ENCODE measurements at regions not wholly inside any gene's neighbourhood (a gene's known extent, or its start where the extent isn't known, plus 50 kb on each side); places are given as distances from the start of the nearest gene placed in this dataset.

DNA sequence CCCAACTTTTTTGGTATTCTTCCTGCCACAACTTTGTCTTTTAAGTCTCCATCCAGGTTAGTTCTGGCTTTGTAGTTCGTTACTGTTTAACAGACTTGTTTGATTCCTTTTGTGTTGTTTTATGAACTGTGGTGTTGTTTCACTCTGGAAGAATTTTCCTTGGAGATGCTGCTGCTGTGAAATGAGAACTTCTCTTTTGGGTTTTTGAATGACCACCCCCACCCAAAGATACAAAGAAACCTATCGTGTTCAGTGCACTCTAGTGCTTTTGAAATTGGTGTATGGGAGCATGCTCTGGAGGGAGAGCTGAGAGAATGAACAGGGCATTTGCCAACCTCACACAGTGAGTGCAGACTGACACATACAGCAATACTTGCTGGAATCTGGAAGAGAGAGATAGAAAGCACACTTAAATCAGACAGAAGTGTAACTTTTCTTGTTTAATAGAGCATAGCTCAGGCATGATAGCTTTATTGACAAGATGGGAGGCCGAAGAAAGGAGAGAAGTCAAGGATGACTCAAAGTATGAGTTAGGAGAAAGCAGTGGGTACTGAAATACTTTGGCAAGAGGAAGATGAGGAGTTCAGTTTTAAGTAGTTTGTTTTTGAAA lies 293.1 kb downstream of the SOX4 start:
- H3K4ac ChIP-seq (ENCODE audit: low read depth, low read length), result no peak overlapping the region
- H2BK15ac ChIP-seq (replicated peaks; ENCODE audit: low read depth), result no peak overlapping the region
- H2AK5ac ChIP-seq (ENCODE audit: low read length), result no peak overlapping the region
- H3K36me3 ChIP-seq (ENCODE audit: control insufficient read depth, insufficient read depth, low read length), result no peaks in the 10 kb centered on the region
- H2BK120ac ChIP-seq (ENCODE audit: low read depth, low read length), result no peak overlapping the region
- H3K4me3 ChIP-seq (ENCODE audit: low read length), result no peak overlapping the region
- H3K56ac ChIP-seq (ENCODE audit: low read length), result no peak overlapping the region
- H3K27me3 ChIP-seq (ENCODE audit: insufficient read depth, low read length, poor library complexity), result no peaks in the 10 kb centered on the region
- peaks cover 8% of the 10 kb centered on the region for H3K79me2 ChIP-seq (ENCODE audit: control insufficient read depth, insufficient read depth, low read length)
- no peak overlapping the region for H2BK5ac ChIP-seq (ENCODE audit: low read length)
- no peak overlapping the region for H3K27ac ChIP-seq (ENCODE audit: low read depth, low read length)
- no peak overlapping the region for H3K18ac ChIP-seq (ENCODE audit: low read length)
- H3K4me1 ChIP-seq (ENCODE audit: control insufficient read depth, low read depth, low read length), result peaks cover 5% of the 10 kb centered on the region
- no peak overlapping the region for H4K5ac ChIP-seq (ENCODE audit: low read length)
- DNase-seq, result no peak
- no peak overlapping the region for H3K4me2 ChIP-seq (ENCODE audit: low read length)
- peaks cover 20% of the 10 kb centered on the region for H3K79me1 ChIP-seq (ENCODE audit: low read length)
- no CpG with 5 or more reads among the region's 3 CpGs for WGBS (ENCODE audit: extremely low coverage, insufficient coverage, low lambda C conversion rate)
- no peak overlapping the region for H4K8ac ChIP-seq (ENCODE audit: low read depth, low read length)
- H3K9ac ChIP-seq (ENCODE audit: low read length), result no peak overlapping the region
- H3K23ac ChIP-seq (ENCODE audit: low read length), result no peak overlapping the region

DNA sequence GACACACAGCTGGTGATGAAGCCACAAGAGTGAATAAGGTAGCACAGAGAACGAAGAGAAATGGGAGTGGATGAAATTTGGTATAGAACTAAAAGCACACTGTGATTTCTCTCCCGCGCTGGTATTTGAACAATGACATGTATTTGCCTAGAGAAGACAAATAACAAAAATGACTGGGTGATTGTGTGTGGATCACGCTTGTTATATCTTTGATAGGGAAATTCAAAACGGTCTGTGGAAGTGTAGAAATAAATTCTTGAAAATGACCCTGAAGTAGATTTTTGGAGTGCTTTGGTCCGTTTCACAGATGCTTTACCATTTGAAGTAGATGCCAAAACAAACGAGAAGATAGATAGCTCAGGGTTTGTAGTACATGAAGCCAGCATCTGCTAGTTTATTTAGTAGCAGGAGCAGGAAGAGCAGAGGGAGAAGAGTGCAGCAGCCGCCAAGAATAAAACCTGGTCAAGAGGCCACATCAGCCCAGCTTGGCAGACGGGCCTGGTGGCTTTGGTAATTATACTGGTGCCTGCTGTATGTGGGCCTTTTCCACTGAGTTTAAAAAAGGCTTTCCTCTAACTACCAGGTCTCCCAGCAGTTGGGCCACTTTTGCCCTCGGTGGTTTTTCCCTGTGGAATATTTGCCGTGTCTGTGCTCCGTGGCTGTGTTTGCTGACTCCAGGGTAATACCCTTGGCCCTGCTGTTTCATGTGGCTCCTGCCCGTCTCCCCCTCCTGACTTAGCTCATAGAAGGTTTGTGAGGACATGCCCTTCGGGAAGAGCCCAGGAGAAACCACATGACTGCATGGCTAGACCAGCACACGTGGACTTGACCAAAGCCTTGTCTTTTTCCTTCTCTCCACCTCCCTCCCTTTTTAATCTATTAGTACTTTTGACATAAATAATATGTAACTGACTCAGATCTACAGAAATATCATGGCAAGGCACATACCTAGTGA lies 294.0 kb downstream of the SOX4 start:
- Histone ChIP-seq H3K27ac (ENCODE audit: low read depth, low read length) (no peak overlapping the region), H2BK5ac (ENCODE audit: low read length) (no peak overlapping the region), H2AK5ac (ENCODE audit: low read length) (no peak overlapping the region), H3K36me3 (ENCODE audit: control insufficient read depth, insufficient read depth, low read length) (no peaks in the 10 kb centered on the region), H3K56ac (ENCODE audit: low read length) (no peak overlapping the region), H3K79me2 (ENCODE audit: control insufficient read depth, insufficient read depth, low read length) (peaks cover 8% of the 10 kb centered on the region), H3K4me1 (ENCODE audit: control insufficient read depth, low read depth, low read length) (peaks cover 5% of the 10 kb centered on the region), H3K23ac (ENCODE audit: low read length) (no peak overlapping the region), H3K4me2 (ENCODE audit: low read length) (no peak overlapping the region), H4K8ac (ENCODE audit: low read depth, low read length) (no peak overlapping the region), H2BK15ac (replicated peaks; ENCODE audit: low read depth) (no peak overlapping the region), H3K79me1 (ENCODE audit: low read length) (peaks cover 20% of the 10 kb centered on the region), H3K4ac (ENCODE audit: low read depth, low read length) (no peak overlapping the region), H3K4me3 (ENCODE audit: low read length) (no peak overlapping the region), H3K9ac (ENCODE audit: low read length) (no peak overlapping the region), H2BK120ac (ENCODE audit: low read depth, low read length) (no peak overlapping the region), H4K5ac (ENCODE audit: low read length) (no peak overlapping the region), H3K18ac (ENCODE audit: low read length) (no peak overlapping the region), H3K27me3 (ENCODE audit: insufficient read depth, low read length, poor library complexity) (no peaks in the 10 kb centered on the region)
- no peak for DNase-seq
- WGBS (ENCODE audit: extremely low coverage, insufficient coverage, low lambda C conversion rate), result no CpG with 5 or more reads among the region's 15 CpGs

DNA sequence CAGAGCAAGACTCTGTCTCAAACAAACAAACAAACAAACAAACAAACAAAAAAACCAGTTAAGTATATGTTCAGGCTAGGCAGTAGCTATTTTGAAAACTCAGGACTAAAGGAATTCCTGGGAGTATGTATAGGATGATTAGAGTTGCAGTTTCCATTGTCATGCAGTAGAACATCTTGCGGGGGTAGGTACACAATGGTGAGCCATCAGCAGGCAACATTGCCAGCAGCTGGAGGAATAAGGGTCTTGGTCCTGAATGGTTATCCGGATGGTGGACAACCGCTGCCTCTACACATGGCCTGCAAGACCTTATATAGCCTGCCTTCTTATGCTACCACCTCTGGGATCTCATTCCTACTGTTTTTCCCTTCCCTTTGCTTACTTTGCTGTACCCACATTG lies 297.5 kb downstream of the SOX4 start:
- no peak overlapping the region for H2AK5ac ChIP-seq (ENCODE audit: low read length)
- no peak for DNase-seq
- H3K4me2 ChIP-seq (ENCODE audit: low read length), result no peak overlapping the region
- H4K5ac ChIP-seq (ENCODE audit: low read length), result no peak overlapping the region
- peaks cover 10% of the 10 kb centered on the region for H3K79me1 ChIP-seq (ENCODE audit: low read length)
- no peak overlapping the region for H3K23ac ChIP-seq (ENCODE audit: low read length)
- H3K27me3 ChIP-seq (ENCODE audit: insufficient read depth, low read length, poor library complexity), result no peaks in the 10 kb centered on the region
- no peak overlapping the region for H3K4me3 ChIP-seq (ENCODE audit: low read length)
- no peak overlapping the region for H2BK5ac ChIP-seq (ENCODE audit: low read length)
- no peak overlapping the region for H3K27ac ChIP-seq (ENCODE audit: low read depth, low read length)
- H3K4ac ChIP-seq (ENCODE audit: low read depth, low read length), result no peak overlapping the region
- no peaks in the 10 kb centered on the region for H3K4me1 ChIP-seq (ENCODE audit: control insufficient read depth, low read depth, low read length)
- H3K56ac ChIP-seq (ENCODE audit: low read length), result peak overlapping the region; percentile 37
- no CpG with 5 or more reads among the region's 3 CpGs for WGBS (ENCODE audit: extremely low coverage, insufficient coverage, low lambda C conversion rate)
- no peaks in the 10 kb centered on the region for H3K36me3 ChIP-seq (ENCODE audit: control insufficient read depth, insufficient read depth, low read length)
- peaks cover 1% of the 10 kb centered on the region for H3K79me2 ChIP-seq (ENCODE audit: control insufficient read depth, insufficient read depth, low read length)
- H3K9ac ChIP-seq (ENCODE audit: low read length), result no peak overlapping the region
- H3K18ac ChIP-seq (ENCODE audit: low read length), result no peak overlapping the region
- no peak overlapping the region for H2BK15ac ChIP-seq (replicated peaks; ENCODE audit: low read depth)
- no peak overlapping the region for H4K8ac ChIP-seq (ENCODE audit: low read depth, low read length)
- no peak overlapping the region for H2BK120ac ChIP-seq (ENCODE audit: low read depth, low read length)

DNA sequence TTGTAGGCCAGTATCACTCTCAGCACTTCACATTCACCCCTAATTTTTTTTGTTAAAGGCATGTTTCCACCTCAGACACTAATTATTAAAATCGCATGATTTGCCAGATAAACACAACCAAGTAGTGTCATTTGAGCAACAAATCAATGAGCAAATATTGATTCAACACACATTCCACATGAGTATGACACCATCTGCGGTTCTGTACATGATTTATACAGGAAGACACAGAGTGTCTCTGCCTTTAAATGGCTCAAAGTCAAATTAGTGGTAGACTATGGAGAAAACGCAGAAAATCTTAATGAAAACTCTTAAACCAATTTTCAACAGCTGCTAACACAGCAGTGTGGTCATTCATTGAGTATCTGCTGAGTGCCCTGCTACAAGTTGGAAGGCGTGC lies 300.2 kb downstream of the SOX4 start:
- peaks cover 2% of the 10 kb centered on the region for H3K4me1 ChIP-seq (ENCODE audit: control insufficient read depth, low read depth, low read length)
- no peak overlapping the region for H3K4me3 ChIP-seq (ENCODE audit: low read length)
- H2BK5ac ChIP-seq (ENCODE audit: low read length), result no peak overlapping the region
- H3K4ac ChIP-seq (ENCODE audit: low read depth, low read length), result no peak overlapping the region
- H4K8ac ChIP-seq (ENCODE audit: low read depth, low read length), result no peak overlapping the region
- H2BK15ac ChIP-seq (replicated peaks; ENCODE audit: low read depth), result no peak overlapping the region
- H2AK5ac ChIP-seq (ENCODE audit: low read length), result no peak overlapping the region
- no peak for DNase-seq
- no peaks in the 10 kb centered on the region for H3K36me3 ChIP-seq (ENCODE audit: control insufficient read depth, insufficient read depth, low read length)
- no peak overlapping the region for H3K18ac ChIP-seq (ENCODE audit: low read length)
- peaks cover 4% of the 10 kb centered on the region for H3K79me1 ChIP-seq (ENCODE audit: low read length)
- no peaks in the 10 kb centered on the region for H3K27me3 ChIP-seq (ENCODE audit: insufficient read depth, low read length, poor library complexity)
- H3K27ac ChIP-seq (ENCODE audit: low read depth, low read length), result no peak overlapping the region
- no peak overlapping the region for H2BK120ac ChIP-seq (ENCODE audit: low read depth, low read length)
- no peak overlapping the region for H3K9ac ChIP-seq (ENCODE audit: low read length)
- no peak overlapping the region for H3K23ac ChIP-seq (ENCODE audit: low read length)
- H3K79me2 ChIP-seq (ENCODE audit: control insufficient read depth, insufficient read depth, low read length), result no peaks in the 10 kb centered on the region
- no peak overlapping the region for H4K5ac ChIP-seq (ENCODE audit: low read length)
- no CpG with 5 or more reads among the region's 4 CpGs for WGBS (ENCODE audit: extremely low coverage, insufficient coverage, low lambda C conversion rate)
- no peak overlapping the region for H3K4me2 ChIP-seq (ENCODE audit: low read length)
- H3K56ac ChIP-seq (ENCODE audit: low read length), result no peak overlapping the region

DNA sequence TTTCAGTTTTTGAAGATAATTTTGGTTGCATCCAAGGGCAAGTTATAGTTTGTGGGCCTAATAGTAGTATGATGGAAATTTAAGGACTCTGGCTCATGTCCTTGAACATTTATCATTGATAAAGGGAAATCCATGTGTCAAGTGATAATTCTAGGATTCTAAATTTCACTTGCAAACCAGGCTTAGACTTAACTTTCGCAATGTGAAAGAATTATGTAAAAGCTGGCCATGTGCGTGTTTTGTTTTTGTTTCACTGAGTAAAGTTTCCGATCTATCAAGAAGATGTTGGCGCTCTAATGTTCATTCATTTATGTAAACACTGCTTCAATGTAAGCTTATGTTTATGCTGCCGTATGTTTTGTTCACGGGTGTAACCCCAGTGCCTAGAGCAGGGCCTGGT lies 302.0 kb downstream of the SOX4 start:
- Histone ChIP-seq H3K36me3 (ENCODE audit: control insufficient read depth, insufficient read depth, low read length) (no peaks in the 10 kb centered on the region), H3K27ac (ENCODE audit: low read depth, low read length) (no peak overlapping the region), H2BK120ac (ENCODE audit: low read depth, low read length) (no peak overlapping the region), H3K79me2 (ENCODE audit: control insufficient read depth, insufficient read depth, low read length) (no peaks in the 10 kb centered on the region), H3K4me2 (ENCODE audit: low read length) (no peak overlapping the region), H3K4me1 (ENCODE audit: control insufficient read depth, low read depth, low read length) (peaks cover 4% of the 10 kb centered on the region), H3K56ac (ENCODE audit: low read length) (no peak overlapping the region), H2AK5ac (ENCODE audit: low read length) (no peak overlapping the region), H4K5ac (ENCODE audit: low read length) (no peak overlapping the region), H3K9ac (ENCODE audit: low read length) (no peak overlapping the region), H2BK15ac (replicated peaks; ENCODE audit: low read depth) (no peak overlapping the region), H4K8ac (ENCODE audit: low read depth, low read length) (no peak overlapping the region), H3K18ac (ENCODE audit: low read length) (no peak overlapping the region), H3K4ac (ENCODE audit: low read depth, low read length) (no peak overlapping the region), H2BK5ac (ENCODE audit: low read length) (no peak overlapping the region), H3K27me3 (ENCODE audit: insufficient read depth, low read length, poor library complexity) (no peaks in the 10 kb centered on the region), H3K79me1 (ENCODE audit: low read length) (peaks cover 4% of the 10 kb centered on the region), H3K23ac (ENCODE audit: low read length) (no peak overlapping the region), H3K4me3 (ENCODE audit: low read length) (no peak overlapping the region)
- WGBS (ENCODE audit: extremely low coverage, insufficient coverage, low lambda C conversion rate), result no CpG with 5 or more reads among the region's 6 CpGs
- DNase-seq, result no peak

Measured in mesendoderm (in vitro differentiated cells).